HG03354 (cell line): ENCODE measurements at regions not wholly inside any gene's neighbourhood (a gene's known extent, or its start where the extent isn't known, plus 50 kb on each side); places are given as distances from the start of the nearest gene placed in this dataset.
"Not testable (repeated sequence)": the region's sequence is repeated elsewhere in the genome, so short reads cannot be mapped to it uniquely, and the experiment has no call there.

ENCODE experiments used
- ATAC-seq: cut with Tn5 transposase; IDR thresholded peaks from one replicate; pipeline ENCODE4 v1.9.1; 2021; ENCODE audit warnings: mild to moderate bottlenecking; ENCODE audit not compliant: unreplicated experiment, poor library complexity, severe bottlenecking

GRCh38 chr17:77287432-77288068, 146.8 kb downstream of the SEC14L1 start:
- ATAC-seq, result no peak

- no peak for ATAC-seq
Observed at GRCh38 chr17:77288115-77288619, 147.4 kb downstream of the SEC14L1 start.

- ATAC-seq, result not testable (repeated sequence)
Observed at GRCh38 chr17:77290759-77291558, 150.2 kb downstream of the SEC14L1 start.

GRCh38 chr17:77291591-77292386, 151.0 kb downstream of the SEC14L1 start:
- no peak for ATAC-seq

- ATAC-seq, result no peak
Observed at GRCh38 chr17:77294761-77295160, 154.0 kb downstream of the SEC14L1 start.

- ATAC-seq, result no peak
Observed at GRCh38 chr17:77295241-77295853, 154.6 kb downstream of the SEC14L1 start.

GRCh38 chr17:77296769-77297409, 156.1 kb downstream of the SEC14L1 start:
- no peak for ATAC-seq

- ATAC-seq, result no peak
Observed at GRCh38 chr17:77297693-77298666, 157.2 kb downstream of the SEC14L1 start.

GRCh38 chr17:77298811-77299210, 158.0 kb downstream of the SEC14L1 start:
- ATAC-seq, result no peak

GRCh38 chr17:77299256-77300015, 158.7 kb downstream of the SEC14L1 start:
- no peak for ATAC-seq

- ATAC-seq, result no peak
Observed at GRCh38 chr17:77300016-77300686, 159.4 kb downstream of the SEC14L1 start.

- ATAC-seq, result no peak
Observed at GRCh38 chr17:77301694-77302266, 161.0 kb downstream of the SEC14L1 start.

GRCh38 chr17:77302682-77303081, 161.9 kb downstream of the SEC14L1 start:
- ATAC-seq, result no peak

- ATAC-seq, result no peak
Observed at GRCh38 chr17:77303620-77304019, 162.9 kb downstream of the SEC14L1 start.

- ATAC-seq, result no peak
Observed at GRCh38 chr17:77304051-77304745, 163.4 kb downstream of the SEC14L1 start.

- no peak for ATAC-seq
Observed at GRCh38 chr17:77304746-77305473, 164.1 kb downstream of the SEC14L1 start.
